GM10248 (cell line): ENCODE measurements at regions not wholly inside any gene's neighbourhood (a gene's known extent, or its start where the extent isn't known, plus 50 kb on each side); places are given as distances from the start of the nearest gene placed in this dataset.

Experiments
- CTCF ChIA-PET: fragments of 300-600 bp; sonication (Branson Sonifier 250); formaldehyde crosslinking; extraction: SDS; loops from one replicate; lab custom pipeline; 2021; ENCODE audit warnings: antibody characterized with exemption; lab: Yijun Ruan, JAX
- POLR2A ChIA-PET: fragments of 350-650 bp; sonication (Branson Sonifier 250); formaldehyde crosslinking; extraction: SDS; loops from one replicate; lab custom pipeline; 2020; ENCODE audit warnings: antibody characterized with exemption; lab: Yijun Ruan, JAX
- DNase-seq: peaks from one replicate; pipeline ENCODE4 v3.0.0; 2012; ENCODE audit errors: extremely low spot score
- CTCF ChIP-seq: IDR thresholded peaks from 2 replicates; pipeline ENCODE4 v1.5.1; 2012; ENCODE audit warnings: mild to moderate bottlenecking, low read depth; ENCODE audit errors: extremely low read depth, missing control alignments, control extremely low read depth

DNA sequence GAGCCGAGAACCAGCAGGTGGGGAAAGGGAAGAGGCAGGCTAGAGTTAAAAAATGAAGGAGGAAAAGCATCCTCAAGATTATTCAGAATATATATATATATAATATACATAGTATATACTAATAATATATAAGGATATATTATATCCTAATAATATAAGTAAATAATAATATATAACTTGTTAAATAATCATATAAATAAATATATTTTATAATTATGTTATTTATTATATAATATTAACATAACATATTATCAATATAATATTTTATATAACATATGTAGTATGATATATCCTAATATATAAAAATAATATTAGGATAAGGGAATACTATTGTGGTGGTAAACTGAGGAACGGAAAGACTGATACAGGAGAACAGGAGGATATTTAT, 171.8 kb downstream of the TRIM27 start:
- TF ChIP-seq CTCF, result no peak
- ChIA-PET CTCF (no interaction called here), POLR2A (no interaction called here)
- DNase-seq, result no peak

DNA sequence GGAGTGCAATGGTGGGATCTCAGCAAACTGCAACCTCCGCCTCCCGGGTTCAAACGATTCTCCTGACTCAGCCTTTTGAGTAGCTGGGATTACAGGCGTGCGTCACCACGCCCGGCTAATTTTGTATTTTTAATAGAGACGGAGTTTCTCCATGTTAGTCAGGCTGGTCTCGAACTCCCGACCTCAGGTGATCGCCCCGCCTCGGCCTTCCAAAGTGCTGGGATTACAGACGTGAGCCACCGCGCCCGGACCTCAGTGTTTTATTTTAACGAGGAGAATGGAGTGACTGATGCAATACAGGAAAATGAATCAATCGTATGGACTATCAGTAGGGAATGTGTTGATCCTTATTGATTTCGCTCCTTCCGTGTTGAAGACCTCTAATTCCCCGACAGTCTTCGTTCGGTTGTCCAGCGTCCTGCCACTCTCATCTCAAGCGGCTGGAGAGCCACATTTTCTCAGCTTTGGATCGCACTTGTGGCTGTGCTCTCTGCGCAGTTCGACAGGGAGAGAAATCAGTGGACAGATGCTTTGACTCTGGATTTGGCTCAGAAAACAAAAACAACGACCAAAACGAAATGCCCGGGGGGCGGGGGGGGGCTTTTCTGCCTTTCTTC, 166.2 kb downstream of the TRIM27 start:
- CTCF ChIA-PET, result no interaction called here
- no peak for DNase-seq
- POLR2A ChIA-PET, result no interaction called here
- no peak for TF ChIP-seq CTCF

DNA sequence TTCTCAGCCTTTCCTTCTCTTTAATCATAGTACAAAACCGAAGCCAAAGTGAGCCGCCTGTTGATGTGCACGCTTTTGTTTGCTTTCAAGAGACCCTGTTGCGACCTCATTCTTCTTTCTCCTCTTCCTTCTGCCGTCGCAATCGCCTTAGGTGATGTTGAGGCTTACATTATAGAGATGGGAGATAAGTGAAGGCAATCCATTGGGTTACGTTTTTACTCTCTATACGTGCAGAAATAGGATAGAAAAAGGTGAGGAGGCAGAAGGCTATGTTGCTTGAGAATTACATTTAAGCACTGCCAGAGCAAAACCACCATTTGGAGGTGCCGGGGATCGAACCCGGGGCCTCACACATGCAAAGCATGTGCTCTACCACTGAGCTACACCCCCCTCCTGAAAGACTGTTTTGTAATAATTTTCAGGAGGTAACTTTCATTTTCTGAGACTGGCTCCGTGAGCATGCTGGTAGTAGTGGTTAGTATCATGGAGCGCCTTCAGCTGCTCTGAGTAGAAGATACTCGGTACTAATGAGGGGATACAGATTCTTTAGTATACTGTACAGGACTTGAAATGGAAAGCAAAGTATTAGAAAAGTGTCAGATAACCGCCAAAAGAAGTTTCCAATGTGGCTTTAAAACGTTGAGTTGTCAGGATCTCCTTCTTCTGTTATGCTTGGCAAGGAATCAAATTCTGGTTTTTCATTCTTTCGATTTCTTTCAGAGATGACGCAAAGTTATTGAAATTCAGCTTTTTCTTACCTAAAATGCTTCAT, 165.6 kb downstream of the TRIM27 start:
- POLR2A ChIA-PET, result no interaction called here
- CTCF ChIA-PET, result no interaction called here
- TF ChIP-seq CTCF, result no peak
- DNase-seq, result no peak

- no peak for DNase-seq
- no peak for TF ChIP-seq CTCF
- ChIA-PET POLR2A (no interaction called here), CTCF (no interaction called here)
Measured at GRCh38 chr6:28758818-28759235, 165.0 kb downstream of the TRIM27 start.

- CTCF ChIA-PET, result no interaction called here
- no peak for DNase-seq
- TF ChIP-seq CTCF, result no peak
- POLR2A ChIA-PET, result no interaction called here
Measured at GRCh38 chr6:28764014-28764723, 159.6 kb downstream of the TRIM27 start.

DNA sequence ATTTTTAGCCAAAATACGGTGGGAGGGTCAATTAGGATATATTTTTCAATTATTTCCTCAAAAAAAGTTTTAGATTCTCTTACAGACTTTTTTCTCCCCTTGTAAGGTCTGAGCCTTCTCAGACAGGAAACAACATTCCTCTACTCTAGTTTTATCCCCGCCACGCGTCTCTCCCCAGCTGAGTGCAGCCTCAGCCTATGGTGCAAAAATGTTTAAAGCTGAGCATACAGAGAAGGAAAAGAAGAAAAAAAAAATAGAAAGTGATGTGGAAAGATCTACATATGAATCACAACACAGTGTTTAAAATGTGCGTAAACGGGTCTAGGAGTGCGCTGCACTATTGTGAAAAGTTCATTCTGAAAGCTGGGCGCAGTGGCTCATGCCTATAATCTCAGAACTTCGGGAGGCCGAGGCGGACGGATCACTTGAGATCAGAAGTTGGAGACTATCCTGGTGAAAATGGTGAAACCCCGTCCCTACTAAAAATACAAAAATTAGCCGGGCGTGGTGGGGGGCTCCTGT, 159.0 kb downstream of the TRIM27 start:
- POLR2A ChIA-PET, result no interaction called here
- no peak for DNase-seq
- CTCF ChIA-PET, result interaction anchor here (1.2 kb wide), 1 partner anchor 11 kb away, joined by 3 read pairs; no protein-coding TSS in a partner anchor
- no peak for TF ChIP-seq CTCF
